GM12878 (cell line): ENCODE measurements at regions not wholly inside any gene's neighbourhood (a gene's known extent, or its start where the extent isn't known, plus 50 kb on each side); places are given as distances from the start of the nearest gene placed in this dataset.

ENCODE experiments used
- ATAC-seq: fragments of 200-7000 bp; cut with Tn5 transposase; 3 replicates; pipeline ENCODE4 v1.9.1; 2020; ENCODE audit warnings: mild to moderate bottlenecking, moderate library complexity
- BruUV-seq: library from RNA; stranded (reverse); fragments of 400-500 nt; replicated peaks from 2 replicates; lab custom pipeline; 2021; lab: Mats Ljungman, UMichigan
- CTCF ChIA-PET: fragments of 300-600 bp; sonication (Branson Sonifier 250); formaldehyde crosslinking; extraction: SDS; loops from one replicate; lab custom pipeline; 2021; ENCODE audit warnings: inconsistent platforms; lab: Yijun Ruan, JAX
- POLR2A ChIA-PET: fragments of 350-600 bp; formaldehyde crosslinking; extraction: SDS; loops from one replicate; lab custom pipeline; 2021; ENCODE audit warnings: inconsistent platforms; lab: Charles Lee
- RAD21 ChIA-PET: fragments of 300-600 bp; sonication (Branson Sonifier 250); formaldehyde crosslinking; loops from one replicate; lab custom pipeline; 2023; ENCODE audit warnings: antibody characterized with exemption; ENCODE audit not compliant: unreplicated experiment; lab: Charles Lee
- SMC1A ChIA-PET: fragments of 300-600 bp; sonication (Branson Sonifier 250); formaldehyde crosslinking; loops from one replicate; lab custom pipeline; 2023; ENCODE audit not compliant: unreplicated experiment, uncharacterized antibody; lab: Charles Lee
- DNase-seq: peaks from one replicate; pipeline ENCODE4 v3.0.0-alpha.2; 2011; ENCODE audit warnings: low read depth, low spot score
- FAIRE-seq: peaks from 3 replicates; lab custom pipeline; 2011; peaks lifted over from hg19 to GRCh38; lab: Jason Lieb, UNC
- H2AFZ ChIP-seq: 2 replicates; pipeline ENCODE4 v1.6.0; 2011; ENCODE audit warnings: low read depth, low read length, control low read depth; ENCODE audit not compliant: control insufficient read depth
- H3K27ac ChIP-seq: 2 replicates; pipeline ENCODE4 v1.5.1; 2011; ENCODE audit warnings: control low read depth; ENCODE audit not compliant: control insufficient read depth, insufficient read depth
- H3K27me3 ChIP-seq, 2 experiments: replicated peaks in 1 of 2; 2 replicates each; pipeline versions ENCODE4 v1.6.0 to v1.6.1; 2011; ENCODE audit warnings: low read length in 1 of 2; ENCODE audit not compliant: control insufficient read depth in 2 of 2, insufficient read depth in 2 of 2
- H3K36me3 ChIP-seq, 2 experiments: 2 replicates each; pipeline ENCODE4 v1.5.1; 2011; ENCODE audit warnings: low read length in 1 of 2; ENCODE audit not compliant: control insufficient read depth in 2 of 2, insufficient read depth in 2 of 2
- H3K4me1 ChIP-seq: 2 replicates; pipeline ENCODE4 v1.6.1; 2011; ENCODE audit warnings: mild to moderate bottlenecking, low read length, moderate library complexity, mixed read lengths; ENCODE audit not compliant: control insufficient read depth, insufficient read depth
- H3K4me2 ChIP-seq: 2 replicates; pipeline ENCODE4 v1.6.0; 2011; ENCODE audit warnings: control low read depth; ENCODE audit not compliant: control insufficient read depth, insufficient read depth
- H3K4me3 ChIP-seq: fragments of 200-600 bp; sonication (generic); 2 replicates; pipeline ENCODE4 v1.5.1; 2016
- H3K79me2 ChIP-seq: 2 replicates; pipeline ENCODE4 v1.6.0; 2011; ENCODE audit warnings: low read length; ENCODE audit not compliant: control insufficient read depth, insufficient read depth
- H3K9ac ChIP-seq: 2 replicates; pipeline ENCODE4 v1.8.0; 2011; ENCODE audit warnings: low read length, control low read depth, mixed read lengths; ENCODE audit not compliant: control insufficient read depth, insufficient read depth
- H3K9me3 ChIP-seq: replicated peaks from 3 replicates; pipeline ENCODE4 v1.5.1; 2011; ENCODE audit warnings: mild to moderate bottlenecking, low read length; ENCODE audit not compliant: control insufficient read depth, insufficient read depth
- H4K20me1 ChIP-seq: 2 replicates; pipeline ENCODE4 v1.6.0; 2011; ENCODE audit not compliant: control insufficient read depth, insufficient read depth
- BCL11A ChIP-seq: IDR thresholded peaks from 2 replicates; pipeline ENCODE4 v1.6.1; 2011; ENCODE audit warnings: low read depth, low read length
- BCLAF1 ChIP-seq: fragments of 450-650 bp; IDR thresholded peaks from 2 replicates; pipeline ENCODE4 v1.6.1; 2017; ENCODE audit warnings: antibody characterized with exemption, mild to moderate bottlenecking, moderate library complexity
- IRF5 ChIP-seq: fragments of 450-650 bp; IDR thresholded peaks from 2 replicates; pipeline ENCODE4 v1.6.1; 2017; ENCODE audit warnings: borderline replicate concordance
- KLF5 ChIP-seq: fragments of 450-650 bp; IDR thresholded peaks from 2 replicates; pipeline ENCODE4 v1.6.1; 2014; ENCODE audit warnings: mild to moderate bottlenecking; ENCODE audit not compliant: partially characterized antibody
- NBN ChIP-seq: fragments of 450-650 bp; IDR thresholded peaks from 2 replicates; pipeline ENCODE4 v1.6.1; 2016
- NR2C2 ChIP-seq: IDR thresholded peaks from 2 replicates; pipeline ENCODE4 v1.6.1; 2011; ENCODE audit warnings: borderline replicate concordance, low read depth; ENCODE audit not compliant: control insufficient read depth, insufficient read length
- NR2F1 ChIP-seq: fragments of 450-650 bp; conservative IDR thresholded peaks from 2 replicates; pipeline ENCODE4 v1.6.1; 2017; ENCODE audit warnings: mild to moderate bottlenecking
- NRF1 ChIP-seq: conservative IDR thresholded peaks from 2 replicates; pipeline ENCODE4 v1.6.1; 2011; ENCODE audit warnings: mild to moderate bottlenecking, low read depth, low read length, improper control_type of control experiment
- PKNOX1 ChIP-seq: fragments of 450-650 bp; IDR thresholded peaks from 2 replicates; pipeline ENCODE4 v1.6.1; 2016; ENCODE audit warnings: mild to moderate bottlenecking
- RAD51 ChIP-seq: fragments of 450-650 bp; IDR thresholded peaks from 2 replicates; pipeline ENCODE4 v1.6.1; 2016; ENCODE audit warnings: moderate library complexity, mild to moderate bottlenecking, inconsistent platforms
- SREBF2 ChIP-seq: IDR thresholded peaks from 2 replicates; pipeline ENCODE4 v1.6.1; 2012; ENCODE audit warnings: mild to moderate bottlenecking, low read length
- TARDBP ChIP-seq: IDR thresholded peaks from 2 replicates; pipeline ENCODE4 v1.6.1; 2016; ENCODE audit warnings: borderline replicate concordance
- TCF12 ChIP-seq: IDR thresholded peaks from 2 replicates; pipeline ENCODE4 v1.6.1; 2011; ENCODE audit warnings: low read depth, mild to moderate bottlenecking, low read length
- TCF7 ChIP-seq: IDR thresholded peaks from 2 replicates; pipeline ENCODE4 v1.6.1; 2014; ENCODE audit warnings: antibody characterized with exemption, borderline replicate concordance
- YBX1 ChIP-seq: fragments of 450-650 bp; IDR thresholded peaks from 2 replicates; pipeline ENCODE4 v1.6.1; 2016; ENCODE audit warnings: antibody characterized with exemption
- ZNF217 ChIP-seq: fragments of 450-650 bp; IDR thresholded peaks from 2 replicates; pipeline ENCODE4 v1.6.1; 2017; ENCODE audit warnings: antibody characterized with exemption, mild to moderate bottlenecking
- WGBS: methylation state at CpG from one replicate; pipeline ENCODE4 v1.1.6; 2016; ENCODE audit warnings: low lambda C conversion rate; ENCODE audit not compliant: insufficient replicate concordance, insufficient coverage; ENCODE audit errors: missing lambda C conversion rate; 5-methylcytosine and 5-hydroxymethylcytosine counted together
- in situ Hi-C: fragments of 300-500 bp; cut with MboI; formaldehyde crosslinking; loops from 9 replicates; pipeline ENCODE4 v1.14.3; 2018; ENCODE audit warnings: mixed read lengths
- intact Hi-C: fragments of 100-400 bp; cut with micrococcal nuclease; formaldehyde crosslinking; loops from one replicate; pipeline ENCODE4 v1.14.2; 2022; ENCODE audit not compliant: unreplicated experiment
- TF ChIP-seq, protein P1 (sequence below): IDR thresholded peaks from 2 replicates; pipeline ENCODE4 v1.6.1; 2011; ENCODE audit warnings: mild to moderate bottlenecking, low read depth, low read length, moderate library complexity; ENCODE audit not compliant: insufficient replicate concordance
- TF ChIP-seq, protein P2 (sequence below): IDR thresholded peaks from 2 replicates; pipeline ENCODE4 v1.6.1; 2011; ENCODE audit warnings: borderline replicate concordance, low read depth, mild to moderate bottlenecking, moderate library complexity, mixed read lengths, low read length; ENCODE audit not compliant: insufficient read depth; ENCODE audit errors: extremely low read length
- TF ChIP-seq, protein P3 (sequence below): fragments of 450-650 bp; IDR thresholded peaks from 2 replicates; pipeline ENCODE4 v1.6.1; 2014; ENCODE audit warnings: mild to moderate bottlenecking

- Histone ChIP-seq H3K9ac (no peak overlapping the region), H3K27me3 (no peaks in the 10 kb centered on the region), H3K36me3 (no peaks in the 10 kb centered on the region), H3K4me2 (no peak overlapping the region), H3K4me1 (no peaks in the 10 kb centered on the region), H3K79me2 (no peaks in the 10 kb centered on the region), H3K27ac (no peak overlapping the region), H3K9me3 (no peaks in the 10 kb centered on the region), H2AFZ (no peak overlapping the region), H4K20me1 (no peaks in the 10 kb centered on the region), H3K4me3 (no peak overlapping the region)
- TF ChIP-seq TARDBP (no peak), BCL11A (no peak), NR2F1 (no peak), NRF1 (no peak), NR2C2 (no peak), PKNOX1 (no peak), IRF5 (no peak), TCF12 (no peak), BCLAF1 (no peak), TCF7 (no peak), ZNF217 (no peak), KLF5 (no peak), RAD51 (no peak), SREBF2 (no peak), NBN (no peak), YBX1 (no peak)
- TF ChIP-seq, protein P1, sequence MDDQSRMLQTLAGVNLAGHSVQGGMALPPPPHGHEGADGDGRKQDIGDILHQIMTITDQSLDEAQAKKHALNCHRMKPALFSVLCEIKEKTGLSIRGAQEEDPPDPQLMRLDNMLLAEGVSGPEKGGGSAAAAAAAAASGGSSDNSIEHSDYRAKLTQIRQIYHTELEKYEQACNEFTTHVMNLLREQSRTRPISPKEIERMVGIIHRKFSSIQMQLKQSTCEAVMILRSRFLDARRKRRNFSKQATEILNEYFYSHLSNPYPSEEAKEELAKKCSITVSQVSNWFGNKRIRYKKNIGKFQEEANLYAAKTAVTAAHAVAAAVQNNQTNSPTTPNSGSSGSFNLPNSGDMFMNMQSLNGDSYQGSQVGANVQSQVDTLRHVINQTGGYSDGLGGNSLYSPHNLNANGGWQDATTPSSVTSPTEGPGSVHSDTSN: no peak
- TF ChIP-seq, protein P2, sequence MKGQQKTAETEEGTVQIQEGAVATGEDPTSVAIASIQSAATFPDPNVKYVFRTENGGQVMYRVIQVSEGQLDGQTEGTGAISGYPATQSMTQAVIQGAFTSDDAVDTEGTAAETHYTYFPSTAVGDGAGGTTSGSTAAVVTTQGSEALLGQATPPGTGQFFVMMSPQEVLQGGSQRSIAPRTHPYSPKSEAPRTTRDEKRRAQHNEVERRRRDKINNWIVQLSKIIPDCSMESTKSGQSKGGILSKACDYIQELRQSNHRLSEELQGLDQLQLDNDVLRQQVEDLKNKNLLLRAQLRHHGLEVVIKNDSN: no peak
- TF ChIP-seq, protein P3, sequence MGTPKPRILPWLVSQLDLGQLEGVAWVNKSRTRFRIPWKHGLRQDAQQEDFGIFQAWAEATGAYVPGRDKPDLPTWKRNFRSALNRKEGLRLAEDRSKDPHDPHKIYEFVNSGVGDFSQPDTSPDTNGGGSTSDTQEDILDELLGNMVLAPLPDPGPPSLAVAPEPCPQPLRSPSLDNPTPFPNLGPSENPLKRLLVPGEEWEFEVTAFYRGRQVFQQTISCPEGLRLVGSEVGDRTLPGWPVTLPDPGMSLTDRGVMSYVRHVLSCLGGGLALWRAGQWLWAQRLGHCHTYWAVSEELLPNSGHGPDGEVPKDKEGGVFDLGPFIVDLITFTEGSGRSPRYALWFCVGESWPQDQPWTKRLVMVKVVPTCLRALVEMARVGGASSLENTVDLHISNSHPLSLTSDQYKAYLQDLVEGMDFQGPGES: no peak
- intact Hi-C loops (no loop called here), in situ Hi-C loops (no loop called here)
- no peak for DNase-seq
- 70% methylated on average over 1 of the region's 1 CpG for WGBS
- ATAC-seq: no peak
- POLR2A ChIA-PET: no interaction called here
- CTCF ChIA-PET: no interaction called here
- no TSS peak for BruUV-seq
- SMC1A ChIA-PET: interaction anchor here (0.8 kb wide), 1 partner anchor 97 kb away, joined by 3 read pairs; no protein-coding TSS in a partner anchor
- RAD21 ChIA-PET: no interaction called here
- no peak for FAIRE-seq
These were observed 92.9 kb upstream of the RNF152 start for GRCh38 chr18:61985681-61986080.
